HG03354 (cell line): ENCODE measurements at regions not wholly inside any gene's neighbourhood (a gene's known extent, or its start where the extent isn't known, plus 50 kb on each side); places are given as distances from the start of the nearest gene placed in this dataset.
"Not testable (repeated sequence)": the region's sequence is repeated elsewhere in the genome, so short reads cannot be mapped to it uniquely, and the experiment has no call there.

Experiments used
- ATAC-seq: cut with Tn5 transposase; IDR thresholded peaks from one replicate; pipeline ENCODE4 v1.9.1; 2021; ENCODE audit warnings: mild to moderate bottlenecking; ENCODE audit not compliant: unreplicated experiment, poor library complexity, severe bottlenecking

- no peak for ATAC-seq
Observed at GRCh38 chr7:142457146-142457703, 199.4 kb upstream of the PRSS58 start.

- no peak for ATAC-seq
Observed at GRCh38 chr7:142455392-142455791, 197.5 kb upstream of the PRSS58 start.

- no peak for ATAC-seq
Observed at GRCh38 chr7:142454862-142455261, 197.0 kb upstream of the PRSS58 start.

GRCh38 chr7:142452791-142453190 is 194.9 kb upstream of the PRSS58 start:
- ATAC-seq: no peak

GRCh38 chr7:142451817-142452216 is 194.0 kb upstream of the PRSS58 start:
- ATAC-seq: no peak

GRCh38 chr7:142451296-142451695 is 193.4 kb upstream of the PRSS58 start:
- no peak for ATAC-seq

GRCh38 chr7:142450695-142451094 is 192.8 kb upstream of the PRSS58 start:
- no peak for ATAC-seq

GRCh38 chr7:142450206-142450605 is 192.3 kb upstream of the PRSS58 start:
- no peak for ATAC-seq

- ATAC-seq: not testable (repeated sequence)
Observed at GRCh38 chr7:142448857-142449256, 191.0 kb upstream of the PRSS58 start.

- ATAC-seq: no peak
Observed at GRCh38 chr7:142447762-142448161, 189.9 kb upstream of the PRSS58 start.

GRCh38 chr7:142445019-142445686 is 187.3 kb upstream of the PRSS58 start:
- ATAC-seq: no peak

GRCh38 chr7:142443216-142444010 is 185.6 kb upstream of the PRSS58 start:
- ATAC-seq: no peak

GRCh38 chr7:142442396-142442795 is 184.5 kb upstream of the PRSS58 start:
- no peak for ATAC-seq

GRCh38 chr7:142440906-142441411 is 183.1 kb upstream of the PRSS58 start:
- peak; percentile 40 for ATAC-seq

GRCh38 chr7:142440219-142440905 is 182.5 kb upstream of the PRSS58 start:
- no peak for ATAC-seq

GRCh38 chr7:142439739-142440138 is 181.9 kb upstream of the PRSS58 start:
- ATAC-seq: peak; percentile 65

- no peak for ATAC-seq
Observed at GRCh38 chr7:142438923-142439515, 181.2 kb upstream of the PRSS58 start.

GRCh38 chr7:142438235-142438922 is 180.5 kb upstream of the PRSS58 start:
- peak; percentile 53 for ATAC-seq

- ATAC-seq: no peak
Observed at GRCh38 chr7:142437741-142438140, 179.9 kb upstream of the PRSS58 start.
